ENCODE measurements at regions not wholly inside any gene's neighbourhood (a gene's known extent, or its start where the extent isn't known, plus 50 kb on each side); places are given as distances from the start of the nearest gene placed in this dataset.

DNA sequence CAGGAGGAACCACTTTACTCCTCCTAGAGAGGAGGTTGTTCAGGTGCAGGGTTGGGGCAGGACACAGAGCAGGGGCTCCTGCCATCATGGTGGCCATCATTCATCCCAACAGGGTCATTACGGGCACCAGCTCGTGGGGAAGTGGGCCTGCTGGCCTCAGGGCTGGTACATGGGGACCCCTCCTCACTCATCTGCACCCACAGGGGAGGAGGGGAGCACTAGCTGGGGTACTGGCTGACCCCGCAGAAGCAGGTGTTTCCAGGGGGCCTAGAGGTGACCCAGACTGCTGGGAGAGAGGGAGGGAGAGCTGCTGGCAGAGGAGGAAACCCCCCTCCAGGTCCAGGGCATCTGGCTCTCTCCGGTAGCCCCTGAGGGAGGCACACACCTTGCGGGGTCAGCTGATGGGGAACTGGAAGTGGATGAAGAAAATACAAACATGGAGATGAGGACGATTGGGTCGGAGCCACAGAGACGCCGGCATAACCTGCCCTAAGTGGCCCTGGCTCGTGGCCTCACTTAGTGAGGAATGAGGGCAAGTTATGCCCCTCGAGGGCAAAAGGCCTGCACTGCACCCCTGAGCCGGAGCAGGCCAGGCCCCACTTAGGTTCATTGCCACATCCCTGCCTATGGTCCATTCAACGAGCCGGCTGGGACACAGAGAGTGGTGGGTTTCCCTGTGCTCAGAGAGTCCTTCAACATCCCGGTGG lies 76.2 kb downstream of the SOX1 start:
- Mint-ChIP-seq H3K4me3 (ENCODE audit: unreplicated experiment) (no peak overlapping the region), H3K4me1 (ENCODE audit: low read depth) (no peaks in the 10 kb centered on the region), H3K9me3 (ENCODE audit: low read depth) (peaks cover 2% of the 10 kb centered on the region), H3K27ac (ENCODE audit: unreplicated experiment) (no peak overlapping the region), H3K36me3 (ENCODE audit: low read depth) (no peaks in the 10 kb centered on the region), H3K27me3 (ENCODE audit: low read depth) (peaks cover 8% of the 10 kb centered on the region)
- no peak for TF ChIP-seq CTCF (IDR thresholded peaks at IDR 0.05)
- DNase-seq (ENCODE audit: low spot score), result peak; percentile 78

- no peak overlapping the region for H3K27ac Mint-ChIP-seq (ENCODE audit: unreplicated experiment)
- no peak overlapping the region for H3K4me3 Mint-ChIP-seq (ENCODE audit: unreplicated experiment)
- H3K9me3 Mint-ChIP-seq (ENCODE audit: low read depth), result peaks cover 8% of the 10 kb centered on the region
These were observed 77.0 kb downstream of the SOX1 start for GRCh38 chr13:112143753-112144615.

DNA sequence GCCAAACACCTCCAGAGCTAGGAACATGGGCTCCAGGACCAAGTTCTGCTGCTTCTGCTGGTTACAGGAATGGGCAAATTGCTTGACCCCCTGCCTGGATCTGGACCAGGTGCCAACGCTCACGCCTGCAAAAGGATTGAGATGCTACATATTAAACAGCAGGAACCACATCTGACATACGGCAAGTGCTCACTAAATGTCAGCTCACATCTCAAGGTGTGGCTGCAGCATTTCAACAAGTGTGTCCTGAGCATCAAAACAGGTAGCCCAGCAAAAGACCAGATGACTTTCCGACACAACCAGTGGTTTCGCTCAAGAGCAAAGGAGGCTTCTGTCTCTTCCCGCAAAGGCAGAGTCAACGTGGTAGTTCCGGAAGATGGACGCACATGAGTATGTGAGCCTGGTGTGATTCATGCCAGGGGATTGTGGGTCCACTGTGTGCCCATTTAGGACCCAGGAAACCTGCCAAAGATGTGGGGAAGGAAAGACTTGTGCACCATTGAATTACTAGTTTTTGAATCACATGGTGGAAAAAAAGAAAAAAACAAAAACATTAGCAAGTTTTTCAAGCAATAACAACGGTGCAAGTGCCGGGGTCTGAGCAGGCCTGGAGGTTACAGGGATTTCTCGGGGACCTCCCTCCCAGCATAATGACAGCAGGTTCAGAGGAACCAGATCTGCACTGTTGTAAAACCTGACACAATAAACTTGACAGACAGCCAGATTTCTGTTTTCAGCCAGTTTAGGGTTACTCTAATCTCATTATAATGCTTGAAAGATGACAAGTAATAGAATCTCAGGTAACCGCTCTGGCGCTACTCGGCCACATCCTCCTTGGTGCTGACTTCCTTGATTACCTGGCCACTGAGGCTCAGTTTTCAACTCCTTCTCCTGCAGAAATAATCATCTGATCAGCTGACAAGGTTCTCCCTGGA lies 77.9 kb downstream of the SOX1 start:
- H3K36me3 Mint-ChIP-seq (ENCODE audit: low read depth), result no peaks in the 10 kb centered on the region
- no peak for TF ChIP-seq CTCF (IDR thresholded peaks at IDR 0.05)
- no peak overlapping the region for H3K4me3 Mint-ChIP-seq (ENCODE audit: unreplicated experiment)
- no peak overlapping the region for H3K27ac Mint-ChIP-seq (ENCODE audit: unreplicated experiment)
- peaks cover 8% of the 10 kb centered on the region for H3K9me3 Mint-ChIP-seq (ENCODE audit: low read depth)
- H3K4me1 Mint-ChIP-seq (ENCODE audit: low read depth), result no peaks in the 10 kb centered on the region
- peak; percentile 22 for DNase-seq (ENCODE audit: low spot score)
- H3K27me3 Mint-ChIP-seq (ENCODE audit: low read depth), result peaks cover 6% of the 10 kb centered on the region

More at GRCh38 chr13:112143753-112144615, 77.0 kb downstream of the SOX1 start:
- no peak for DNase-seq (ENCODE audit: low spot score)
- H3K27me3 Mint-ChIP-seq (ENCODE audit: low read depth), result peaks cover 7% of the 10 kb centered on the region
- H3K36me3 Mint-ChIP-seq (ENCODE audit: low read depth), result no peaks in the 10 kb centered on the region
- H3K4me1 Mint-ChIP-seq (ENCODE audit: low read depth), result no peaks in the 10 kb centered on the region
- no peak for TF ChIP-seq CTCF (IDR thresholded peaks at IDR 0.05)

DNA sequence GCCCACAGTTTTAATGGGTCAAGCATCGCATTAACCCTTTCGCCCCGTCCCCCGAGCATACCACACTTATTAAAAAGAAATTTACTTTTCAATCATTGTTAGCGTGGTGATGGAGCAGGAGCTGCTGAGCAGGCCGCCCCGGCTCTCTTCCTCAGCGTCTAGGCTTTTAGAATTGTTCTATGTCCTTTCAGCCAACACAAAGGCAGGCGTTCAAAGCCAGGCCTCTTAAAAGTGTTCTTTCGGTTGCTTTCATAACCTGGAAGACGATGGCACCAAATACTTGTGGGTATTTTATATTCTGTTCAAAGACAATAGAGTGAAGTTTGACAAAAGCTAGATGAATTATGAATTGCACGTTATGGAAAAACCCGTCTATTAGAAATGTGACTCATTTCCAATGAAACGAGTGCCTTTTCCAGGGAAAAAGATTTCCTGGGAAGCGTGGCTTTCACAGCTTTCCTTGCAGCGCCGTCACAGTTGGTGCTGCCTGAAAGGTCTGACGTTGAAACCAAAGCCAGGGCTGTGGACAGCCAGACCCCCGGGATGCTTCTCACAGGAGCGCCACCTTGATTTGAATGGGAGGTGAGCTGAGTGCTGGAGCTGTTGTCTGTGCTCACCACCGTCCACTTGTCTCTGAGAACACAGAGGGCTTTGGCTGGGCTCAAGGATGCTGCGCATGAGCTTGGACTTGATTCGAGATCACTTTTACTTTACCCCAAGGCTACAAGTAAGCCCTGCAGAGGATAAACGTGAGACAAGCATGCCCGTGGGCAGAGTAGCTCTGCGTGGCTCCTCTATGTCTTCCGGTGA lies 78.8 kb downstream of the SOX1 start:
- Mint-ChIP-seq H3K4me3 (ENCODE audit: unreplicated experiment) (no peak overlapping the region), H3K4me1 (ENCODE audit: low read depth) (no peaks in the 10 kb centered on the region), H3K27ac (ENCODE audit: unreplicated experiment) (no peak overlapping the region)

More for the DNA sequence above, 78.8 kb downstream of the SOX1 start:
- Mint-ChIP-seq H3K27me3 (ENCODE audit: low read depth) (no peaks in the 10 kb centered on the region), H3K9me3 (ENCODE audit: low read depth) (peaks cover 8% of the 10 kb centered on the region), H3K36me3 (ENCODE audit: low read depth) (no peaks in the 10 kb centered on the region)
- no peak for TF ChIP-seq CTCF (IDR thresholded peaks at IDR 0.05)
- peak; percentile 56 for DNase-seq (ENCODE audit: low spot score)

All from chondrocyte (in vitro differentiated cells).